HL-60 (cell line): ENCODE measurements at regions not wholly inside any gene's neighbourhood (a gene's known extent, or its start where the extent isn't known, plus 50 kb on each side); places are given as distances from the start of the nearest gene placed in this dataset.
"Not testable (repeated sequence)": the region's sequence is repeated elsewhere in the genome, so short reads cannot be mapped to it uniquely, and the experiment has no call there.

ENCODE experiments used
- CTCF ChIP-seq: IDR thresholded peaks from one replicate; pipeline ENCODE4 v1.5.1; 2011; ENCODE audit warnings: low read length, control low read depth, inconsistent platforms; ENCODE audit not compliant: insufficient read depth
- GABPA ChIP-seq: IDR thresholded peaks from 2 replicates; pipeline ENCODE4 v1.6.1; 2012; ENCODE audit warnings: low read depth
- POLR2AphosphoS5 ChIP-seq: IDR thresholded peaks from 2 replicates; pipeline ENCODE4 v1.6.1; 2012; ENCODE audit warnings: low read depth
- REST ChIP-seq: IDR thresholded peaks from 2 replicates; pipeline ENCODE4 v1.6.1; 2012; ENCODE audit warnings: low read depth; ENCODE audit not compliant: insufficient replicate concordance
- SPI1 ChIP-seq: IDR thresholded peaks from 2 replicates; pipeline ENCODE4 v1.6.1; 2012; ENCODE audit warnings: low read depth, mild to moderate bottlenecking, borderline replicate concordance

- not testable (repeated sequence) for TF ChIP-seq POLR2AphosphoS5, SPI1, CTCF, REST, GABPA
Observed at GRCh38 chr12:84382486-84382885, 530.1 kb downstream of the SLC6A15 start.
